K562 (cell line): ENCODE measurements at regions not wholly inside any gene's neighbourhood (a gene's known extent, or its start where the extent isn't known, plus 50 kb on each side); places are given as distances from the start of the nearest gene placed in this dataset.

ENCODE experiments used
- ATAC-seq: fragments of 200-7000 bp; cut with Tn5 transposase; 3 replicates; pipeline ENCODE4 v1.9.1; 2020; ENCODE audit warnings: moderate library complexity
- BruUV-seq: library from RNA; stranded (reverse); fragments of 400-500 nt; replicated peaks from 2 replicates; lab custom pipeline; 2021; lab: Mats Ljungman, UMichigan
- CTCF ChIA-PET: fragments of 300-600 bp; formaldehyde crosslinking; extraction: SDS; loops from one replicate; lab custom pipeline; 2021; ENCODE audit warnings: low intra/inter-chr PET ratio; lab: Yijun Ruan, JAX
- POLR2A ChIA-PET: fragments of 300-600, 350-650 bp; sonication (Branson Sonifier 250); formaldehyde crosslinking; extraction: SDS; loops from one replicate; lab custom pipeline; 2021; ENCODE audit warnings: antibody characterized with exemption, inconsistent platforms; lab: Yijun Ruan, JAX
- DNase-seq, 4 experiments: peaks; one replicate each; pipeline versions ENCODE4 v3.0.0 to v3.0.0-alpha.2; 2011 to 2018; ENCODE audit warnings: low spot score in 3 of 4, mixed read lengths in 3 of 4; ENCODE audit errors: extremely low read depth in 1 of 4
- FAIRE-seq: peaks from 2 replicates; lab custom pipeline; 2011; peaks lifted over from hg19 to GRCh38; lab: Jason Lieb, UNC
- H2AFZ ChIP-seq: 2 replicates; pipeline ENCODE4 v1.6.0; 2011; ENCODE audit warnings: low read depth, low read length, control low read depth, inconsistent platforms
- H3K27ac ChIP-seq: fragments of 200-600 bp; 3 replicates; pipeline ENCODE4 v1.8.0; 2011; ENCODE audit warnings: low read depth, mild to moderate bottlenecking, control low read depth, inconsistent platforms, low read length, moderate library complexity, mixed read lengths; ENCODE audit errors: extremely low read depth
- H3K27me3 ChIP-seq, 2 experiments: fragments of 300-600 bp in 1 of 2; 2 replicates in 1 of 2; 3 replicates in 1 of 2; pipeline versions ENCODE4 v1.6.0 to v1.8.0; 2011; ENCODE audit warnings: inconsistent platforms in 2 of 2, low read length in 2 of 2, mild to moderate bottlenecking in 1 of 2, mixed read lengths in 1 of 2, moderate library complexity in 1 of 2; ENCODE audit not compliant: control insufficient read depth in 2 of 2, insufficient read depth in 2 of 2
- H3K36me3 ChIP-seq: fragments of 300-600 bp; 3 replicates; pipeline ENCODE4 v1.8.0; 2011; ENCODE audit warnings: mild to moderate bottlenecking, low read length, inconsistent platforms; ENCODE audit not compliant: control insufficient read depth, insufficient read depth
- H3K4me1 ChIP-seq, 2 experiments: fragments of 200-600 bp in 1 of 2; replicated peaks in 1 of 2; 2 replicates in 1 of 2; 3 replicates in 1 of 2; pipeline versions ENCODE4 v1.5.1 to v1.8.0; 2011; ENCODE audit warnings: inconsistent platforms in 2 of 2, low read length in 2 of 2, mild to moderate bottlenecking in 1 of 2, mixed read lengths in 1 of 2, moderate library complexity in 1 of 2; ENCODE audit not compliant: control insufficient read depth in 2 of 2, insufficient read depth in 2 of 2
- H3K4me2 ChIP-seq: 2 replicates; pipeline ENCODE4 v1.6.1; 2011; ENCODE audit warnings: low read length, control low read depth, inconsistent platforms, mixed read lengths; ENCODE audit not compliant: insufficient read depth
- H3K4me3 ChIP-seq: fragments of 200-600 bp; sonication (generic), shearing (Covaris generic); 2 replicates; pipeline ENCODE4 v1.5.1; 2016; ENCODE audit warnings: control low read depth, inconsistent platforms
- H3K79me2 ChIP-seq: fragments of 200-600 bp; 3 replicates; pipeline ENCODE4 v1.8.0; 2011; ENCODE audit warnings: low read length, inconsistent platforms; ENCODE audit not compliant: control insufficient read depth, insufficient read depth
- H3K9ac ChIP-seq, 2 experiments: 2 replicates each; pipeline versions ENCODE4 v1.6.0 to v1.6.1; 2011; ENCODE audit warnings: low read depth in 2 of 2, low read length in 2 of 2, control low read depth in 1 of 2, inconsistent platforms in 1 of 2, mild to moderate bottlenecking in 1 of 2, mixed read lengths in 1 of 2; ENCODE audit not compliant: insufficient read depth in 1 of 2
- H3K9me1 ChIP-seq: one replicate; pipeline ENCODE4 v1.6.0; 2011; ENCODE audit warnings: inconsistent platforms, mild to moderate bottlenecking, low read length, moderate library complexity; ENCODE audit not compliant: control insufficient read depth, insufficient read depth
- H3K9me3 ChIP-seq: replicated peaks from 2 replicates; pipeline ENCODE4 v1.5.1; 2011; ENCODE audit warnings: low read depth, low read length, inconsistent platforms; ENCODE audit not compliant: control insufficient read depth, insufficient read depth
- H4K20me1 ChIP-seq: replicated peaks from 2 replicates; pipeline ENCODE4 v1.6.1; 2011; ENCODE audit warnings: low read length, inconsistent platforms, mixed read lengths; ENCODE audit not compliant: control insufficient read depth, insufficient read depth
- ATF3 ChIP-seq, 2 experiments: fragments of 450-650 bp in 1 of 2; sonication (generic) in 1 of 2; formaldehyde crosslinking in 1 of 2; IDR thresholded peaks in 1 of 2; conservative IDR thresholded peaks in 1 of 2; 2 replicates each; pipeline versions ENCODE4 v1.6.1 to v1.8.1; 2016 to 2023; ENCODE audit warnings: mild to moderate bottlenecking in 2 of 2, moderate library complexity in 2 of 2, inconsistent platforms in 1 of 2, missing genetic modification reagents in 1 of 2
- ATF4 ChIP-seq: fragments of 450-650 bp; formaldehyde crosslinking; IDR thresholded peaks from 2 replicates; pipeline ENCODE4 v1.4.0; 2022; ENCODE audit warnings: mild to moderate bottlenecking, moderate library complexity
- BDP1 ChIP-seq: IDR thresholded peaks from 3 replicates; pipeline ENCODE4 v1.6.1; 2011; ENCODE audit not compliant: insufficient read length, insufficient read depth
- NR3C1 ChIP-seq: sonication (generic); formaldehyde crosslinking; IDR thresholded peaks from 2 replicates; pipeline ENCODE4 v1.8.1; 2022; ENCODE audit warnings: missing genetic modification reagents
- PYGO2 ChIP-seq: fragments of 450-650 bp; IDR thresholded peaks from 2 replicates; pipeline ENCODE4 v1.6.1; 2016; ENCODE audit warnings: mild to moderate bottlenecking, missing genetic modification characterization, moderate library complexity, missing compliant biosample characterization
- WGBS: fragments of 100-300 bp; shearing (Covaris generic); methylation state at CpG from one replicate; pipeline ENCODE4 v1.1.6; 2016; ENCODE audit warnings: low coverage, mixed read lengths; ENCODE audit not compliant: insufficient coverage; ENCODE audit errors: missing lambda C conversion rate; 5-methylcytosine and 5-hydroxymethylcytosine counted together
- in situ Hi-C: fragments of 300-500 bp; cut with MboI; formaldehyde crosslinking; loops from 4 replicates; pipeline ENCODE4 v1.15.0; 2018; ENCODE audit warnings: inconsistent platforms, mixed read lengths
- intact Hi-C: fragments of 100-400 bp; cut with micrococcal nuclease; formaldehyde crosslinking; loops from 2 replicates; pipeline ENCODE4 v1.14.2; 2022
- TF ChIP-seq, protein P1 (sequence below): IDR thresholded peaks from 3 replicates; pipeline ENCODE4 v1.6.1; 2011; ENCODE audit warnings: borderline replicate concordance, mild to moderate bottlenecking, moderate library complexity; ENCODE audit not compliant: insufficient read length; ENCODE audit errors: extremely low read depth

DNA sequence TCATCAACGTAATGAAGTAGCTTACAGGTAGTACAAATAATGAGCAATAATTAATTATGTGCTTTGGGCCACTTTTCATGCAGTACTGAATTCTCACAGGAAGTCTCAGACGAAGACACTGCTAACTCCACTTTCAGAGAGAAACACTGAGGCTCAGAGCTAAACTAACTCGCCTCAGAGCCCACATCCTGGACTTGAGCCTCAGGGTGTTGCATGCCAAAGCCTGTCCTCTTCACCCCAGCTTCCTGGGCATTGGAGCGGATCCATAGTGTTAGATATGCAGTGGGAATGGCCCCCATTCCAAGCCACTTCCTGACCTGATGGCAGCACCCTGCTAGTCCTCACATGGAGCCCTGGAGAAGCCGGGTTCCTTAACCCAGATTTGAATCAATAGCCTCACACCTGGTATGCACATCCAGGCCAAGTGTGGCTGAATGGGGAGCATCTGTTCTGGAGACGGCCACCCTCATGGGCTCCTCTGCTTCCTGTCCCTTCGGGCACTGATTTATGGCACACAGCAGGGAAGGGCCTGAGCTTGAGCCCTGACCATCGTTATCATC is 265.1 kb upstream of the ZNF32 start:
- Histone ChIP-seq H3K27ac (no peak overlapping the region), H3K27me3 (peaks cover 0 to 7% of the 10 kb centered on the region in 2 experiments; a peak in 1 of 5 replicates), H3K9me3 (no peaks in the 10 kb centered on the region), H3K9me1 (no peaks in the 10 kb centered on the region), H3K4me1 (no peaks in the 10 kb centered on the region), H3K4me3 (no peak overlapping the region), H3K4me2 (no peak overlapping the region), H2AFZ (no peak overlapping the region), H3K9ac (no peak overlapping the region), H3K36me3 (no peaks in the 10 kb centered on the region), H3K79me2 (no peaks in the 10 kb centered on the region), H4K20me1 (no peaks in the 10 kb centered on the region)
- no peak for DNase-seq
- TF ChIP-seq NR3C1, result no peak
- no peak for TF ChIP-seq PYGO2 (tag)
- TF ChIP-seq ATF3 (IDR thresholded peaks at IDR 0.05), result no peak
- no peak for TF ChIP-seq ATF3 (CRISPR knock-in tag; conservative IDR thresholded peaks at IDR 0.05)
- no peak for TF ChIP-seq ATF4
- TF ChIP-seq BDP1, result no peak
- TF ChIP-seq, protein P1, sequence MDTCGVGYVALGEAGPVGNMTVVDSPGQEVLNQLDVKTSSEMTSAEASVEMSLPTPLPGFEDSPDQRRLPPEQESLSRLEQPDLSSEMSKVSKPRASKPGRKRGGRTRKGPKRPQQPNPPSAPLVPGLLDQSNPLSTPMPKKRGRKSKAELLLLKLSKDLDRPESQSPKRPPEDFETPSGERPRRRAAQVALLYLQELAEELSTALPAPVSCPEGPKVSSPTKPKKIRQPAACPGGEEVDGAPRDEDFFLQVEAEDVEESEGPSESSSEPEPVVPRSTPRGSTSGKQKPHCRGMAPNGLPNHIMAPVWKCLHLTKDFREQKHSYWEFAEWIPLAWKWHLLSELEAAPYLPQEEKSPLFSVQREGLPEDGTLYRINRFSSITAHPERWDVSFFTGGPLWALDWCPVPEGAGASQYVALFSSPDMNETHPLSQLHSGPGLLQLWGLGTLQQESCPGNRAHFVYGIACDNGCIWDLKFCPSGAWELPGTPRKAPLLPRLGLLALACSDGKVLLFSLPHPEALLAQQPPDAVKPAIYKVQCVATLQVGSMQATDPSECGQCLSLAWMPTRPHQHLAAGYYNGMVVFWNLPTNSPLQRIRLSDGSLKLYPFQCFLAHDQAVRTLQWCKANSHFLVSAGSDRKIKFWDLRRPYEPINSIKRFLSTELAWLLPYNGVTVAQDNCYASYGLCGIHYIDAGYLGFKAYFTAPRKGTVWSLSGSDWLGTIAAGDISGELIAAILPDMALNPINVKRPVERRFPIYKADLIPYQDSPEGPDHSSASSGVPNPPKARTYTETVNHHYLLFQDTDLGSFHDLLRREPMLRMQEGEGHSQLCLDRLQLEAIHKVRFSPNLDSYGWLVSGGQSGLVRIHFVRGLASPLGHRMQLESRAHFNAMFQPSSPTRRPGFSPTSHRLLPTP, result no peak
- in situ Hi-C loops, result no loop called here
- 0% methylated on average over 8 of the region's 8 CpGs for WGBS
- ATAC-seq, result no peak
- intact Hi-C loops, result no loop called here
- ChIA-PET POLR2A (no interaction called here), CTCF (no interaction called here)
- FAIRE-seq, result no peak
- no TSS peak for BruUV-seq
